ENCODE measurements at regions not wholly inside any gene's neighbourhood (a gene's known extent, or its start where the extent isn't known, plus 50 kb on each side); places are given as distances from the start of the nearest gene placed in this dataset.

DNA sequence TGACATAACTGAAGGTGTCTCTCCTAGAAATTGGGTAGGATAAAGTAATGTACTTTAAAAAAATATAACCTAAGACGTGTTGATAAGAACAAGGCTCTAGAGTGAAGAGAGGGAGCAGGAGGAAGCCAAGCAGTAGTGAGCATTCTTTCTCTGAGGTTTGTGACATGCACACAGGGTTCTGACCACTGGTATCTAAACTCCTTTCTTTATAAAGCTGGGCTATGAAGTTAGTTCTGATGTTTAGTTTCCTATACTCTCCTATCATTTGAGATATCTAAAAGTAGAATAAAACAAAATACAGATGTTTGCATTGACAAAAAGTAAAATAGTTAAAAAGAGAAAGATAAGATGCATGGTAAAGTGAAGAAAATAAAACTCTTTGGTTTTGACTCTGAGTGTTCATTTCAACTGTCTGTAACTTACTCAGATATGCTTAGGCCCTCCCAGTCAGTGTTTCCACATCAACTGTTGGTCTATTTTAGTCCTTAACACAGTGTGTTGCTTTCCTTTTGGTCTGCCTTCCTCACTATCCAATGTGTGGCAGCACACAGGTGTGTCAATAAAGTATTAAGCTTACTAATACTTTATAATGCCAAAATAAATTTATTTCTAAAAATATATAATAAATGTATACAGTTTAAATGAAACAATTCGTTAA lies 543.5 kb downstream of the PTPRC start:
- Histone ChIP-seq H3K9ac (ENCODE audit: low read length) (no peak overlapping the region), H3K79me2 (ENCODE audit: low read length) (no peaks in the 10 kb centered on the region), H3K4me3 (ENCODE audit: low read length) (no peak overlapping the region), H3K27me3 (ENCODE audit: low read depth, low read length) (no peaks in the 10 kb centered on the region), H3K27ac (ENCODE audit: low read length) (no peak overlapping the region), H2AFZ (ENCODE audit: low read depth, low read length) (no peak overlapping the region), H4K20me1 (ENCODE audit: insufficient read depth, low read length) (no peaks in the 10 kb centered on the region), H3K4me2 (ENCODE audit: low read length) (no peak overlapping the region), H3K4me1 (ENCODE audit: low read length) (no peaks in the 10 kb centered on the region), H3K9me3 (ENCODE audit: insufficient read depth, low read length) (no peaks in the 10 kb centered on the region; the same call in 1 of the 2 replicates), H3K36me3 (replicated peaks; ENCODE audit: low read depth, low read length) (no peaks in the 10 kb centered on the region)
- TF ChIP-seq, protein P1, sequence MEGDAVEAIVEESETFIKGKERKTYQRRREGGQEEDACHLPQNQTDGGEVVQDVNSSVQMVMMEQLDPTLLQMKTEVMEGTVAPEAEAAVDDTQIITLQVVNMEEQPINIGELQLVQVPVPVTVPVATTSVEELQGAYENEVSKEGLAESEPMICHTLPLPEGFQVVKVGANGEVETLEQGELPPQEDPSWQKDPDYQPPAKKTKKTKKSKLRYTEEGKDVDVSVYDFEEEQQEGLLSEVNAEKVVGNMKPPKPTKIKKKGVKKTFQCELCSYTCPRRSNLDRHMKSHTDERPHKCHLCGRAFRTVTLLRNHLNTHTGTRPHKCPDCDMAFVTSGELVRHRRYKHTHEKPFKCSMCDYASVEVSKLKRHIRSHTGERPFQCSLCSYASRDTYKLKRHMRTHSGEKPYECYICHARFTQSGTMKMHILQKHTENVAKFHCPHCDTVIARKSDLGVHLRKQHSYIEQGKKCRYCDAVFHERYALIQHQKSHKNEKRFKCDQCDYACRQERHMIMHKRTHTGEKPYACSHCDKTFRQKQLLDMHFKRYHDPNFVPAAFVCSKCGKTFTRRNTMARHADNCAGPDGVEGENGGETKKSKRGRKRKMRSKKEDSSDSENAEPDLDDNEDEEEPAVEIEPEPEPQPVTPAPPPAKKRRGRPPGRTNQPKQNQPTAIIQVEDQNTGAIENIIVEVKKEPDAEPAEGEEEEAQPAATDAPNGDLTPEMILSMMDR (IDR thresholded peaks at IDR 0.05; ENCODE audit: low read depth, low read length): no peak
- TF ChIP-seq EZH2phosphoT487 (IDR thresholded peaks at IDR 0.05; ENCODE audit: low read depth): no peak

DNA sequence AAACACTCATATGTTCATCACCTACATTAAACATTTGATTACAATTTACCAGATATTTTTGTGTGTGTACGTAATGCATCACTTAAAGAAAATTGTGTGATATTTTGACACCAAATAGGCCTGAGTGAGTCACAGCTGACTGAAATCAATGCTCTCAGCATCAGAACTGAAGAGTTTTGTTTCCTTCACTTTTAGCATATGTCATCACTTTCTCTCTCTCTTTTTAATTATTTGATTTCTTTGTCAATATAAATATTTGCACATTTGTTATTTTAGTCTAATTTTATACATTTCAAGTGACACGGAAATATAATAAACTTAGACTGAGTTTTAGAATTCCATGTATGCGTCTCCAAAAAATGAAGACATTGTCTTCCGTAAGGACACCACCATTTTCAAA lies 545.3 kb downstream of the PTPRC start:
- H3K4me3 ChIP-seq (ENCODE audit: low read length): no peak overlapping the region
- H3K79me2 ChIP-seq (ENCODE audit: low read length): no peaks in the 10 kb centered on the region
- H3K27me3 ChIP-seq (ENCODE audit: low read depth, low read length): no peaks in the 10 kb centered on the region
- no peak overlapping the region for H3K9ac ChIP-seq (ENCODE audit: low read length)
- H3K9me3 ChIP-seq (ENCODE audit: insufficient read depth, low read length): no peaks in the 10 kb centered on the region; the same call in 1 of the 2 replicates
- H2AFZ ChIP-seq (ENCODE audit: low read depth, low read length): no peak overlapping the region
- no peak overlapping the region for H3K4me2 ChIP-seq (ENCODE audit: low read length)
- no peaks in the 10 kb centered on the region for H3K36me3 ChIP-seq (replicated peaks; ENCODE audit: low read depth, low read length)
- H3K27ac ChIP-seq (ENCODE audit: low read length): no peak overlapping the region
- H3K4me1 ChIP-seq (ENCODE audit: low read length): no peaks in the 10 kb centered on the region
- H4K20me1 ChIP-seq (ENCODE audit: insufficient read depth, low read length): no peaks in the 10 kb centered on the region
- no peak for TF ChIP-seq EZH2phosphoT487 (IDR thresholded peaks at IDR 0.05; ENCODE audit: low read depth)
- TF ChIP-seq, protein P1 (IDR thresholded peaks at IDR 0.05; ENCODE audit: low read depth, low read length): no peak

DNA sequence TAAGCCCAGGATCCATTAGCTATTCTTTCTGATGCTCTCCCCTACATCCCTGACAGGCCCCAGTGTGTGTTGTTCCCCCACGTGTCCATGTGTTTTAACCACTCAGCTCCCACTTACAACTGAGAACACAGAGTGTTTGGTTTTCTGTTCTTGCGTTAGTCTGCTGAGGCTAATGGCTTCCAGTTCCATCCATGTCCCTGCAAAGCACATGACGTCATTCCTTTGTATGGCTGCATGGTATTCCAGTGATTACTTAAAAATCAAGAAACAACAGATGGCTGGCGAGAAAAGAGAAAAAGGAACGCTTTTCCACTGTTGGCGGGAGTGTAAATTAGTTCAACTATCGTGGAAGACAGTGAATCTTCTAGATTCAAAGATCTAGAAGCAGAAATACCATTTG lies 556.0 kb downstream of the PTPRC start:
- H3K9ac ChIP-seq (ENCODE audit: low read length): no peak overlapping the region
- no peaks in the 10 kb centered on the region for H4K20me1 ChIP-seq (ENCODE audit: insufficient read depth, low read length)
- H3K4me2 ChIP-seq (ENCODE audit: low read length): no peak overlapping the region
- no peaks in the 10 kb centered on the region for H3K36me3 ChIP-seq (replicated peaks; ENCODE audit: low read depth, low read length)
- no peak for TF ChIP-seq EZH2phosphoT487 (IDR thresholded peaks at IDR 0.05; ENCODE audit: low read depth)
- TF ChIP-seq, protein P1 (IDR thresholded peaks at IDR 0.05; ENCODE audit: low read depth, low read length): no peak
- H3K79me2 ChIP-seq (ENCODE audit: low read length): no peaks in the 10 kb centered on the region
- no peaks in the 10 kb centered on the region for H3K27me3 ChIP-seq (ENCODE audit: low read depth, low read length)
- H3K4me1 ChIP-seq (ENCODE audit: low read length): no peaks in the 10 kb centered on the region
- no peak overlapping the region for H3K4me3 ChIP-seq (ENCODE audit: low read length)
- H3K27ac ChIP-seq (ENCODE audit: low read length): no peak overlapping the region
- no peak overlapping the region for H2AFZ ChIP-seq (ENCODE audit: low read depth, low read length)
- no peaks in the 10 kb centered on the region for H3K9me3 ChIP-seq (ENCODE audit: insufficient read depth, low read length)

DNA sequence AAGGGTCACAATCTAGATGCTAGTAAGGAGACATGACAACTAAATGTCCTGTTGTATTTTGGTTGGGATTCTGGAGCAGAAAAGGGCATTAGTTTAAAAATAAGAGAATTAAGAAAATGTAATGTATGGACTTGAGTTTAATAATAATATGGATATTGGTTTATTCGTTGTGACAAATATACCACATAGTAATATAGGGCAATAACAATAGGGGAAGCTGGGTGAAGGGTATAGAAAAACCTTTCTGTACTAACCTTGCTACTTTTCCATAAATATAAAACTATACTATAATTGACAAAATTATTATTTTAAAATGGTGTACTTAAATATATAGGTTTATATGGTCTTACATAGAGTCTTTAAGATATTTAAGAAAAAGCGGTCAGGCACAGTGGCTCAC lies 558.9 kb downstream of the PTPRC start:
- Histone ChIP-seq H2AFZ (ENCODE audit: low read depth, low read length) (no peak overlapping the region), H3K4me3 (ENCODE audit: low read length) (no peak overlapping the region), H3K36me3 (replicated peaks; ENCODE audit: low read depth, low read length) (no peaks in the 10 kb centered on the region), H3K9ac (ENCODE audit: low read length) (no peak overlapping the region), H4K20me1 (ENCODE audit: insufficient read depth, low read length) (no peaks in the 10 kb centered on the region), H3K9me3 (ENCODE audit: insufficient read depth, low read length) (no peaks in the 10 kb centered on the region), H3K27ac (ENCODE audit: low read length) (no peak overlapping the region), H3K79me2 (ENCODE audit: low read length) (no peaks in the 10 kb centered on the region), H3K27me3 (ENCODE audit: low read depth, low read length) (no peaks in the 10 kb centered on the region), H3K4me1 (ENCODE audit: low read length) (no peaks in the 10 kb centered on the region), H3K4me2 (ENCODE audit: low read length) (no peak overlapping the region)
- no peak for TF ChIP-seq EZH2phosphoT487 (IDR thresholded peaks at IDR 0.05; ENCODE audit: low read depth)
- TF ChIP-seq, protein P1 (IDR thresholded peaks at IDR 0.05; ENCODE audit: low read depth, low read length): no peak

Measured in OCI-LY3 (cell line).